ENCODE measurements at regions not wholly inside any gene's neighbourhood (a gene's known extent, or its start where the extent isn't known, plus 50 kb on each side); places are given as distances from the start of the nearest gene placed in this dataset.

GRCh38 chr12:93254911-93255310 is 122.8 kb upstream of the NUDT4 start:
- DNase-seq, result no peak

GRCh38 chr12:93256256-93256969 is 121.3 kb upstream of the NUDT4 start:
- no peak for DNase-seq

GRCh38 chr12:93261505-93262094 is 116.1 kb upstream of the NUDT4 start:
- DNase-seq, result no peak

GRCh38 chr12:93272997-93273396 is 104.7 kb upstream of the NUDT4 start:
- no peak for DNase-seq

GRCh38 chr12:93273834-93274564 is 103.7 kb upstream of the NUDT4 start:
- no peak for DNase-seq

- DNase-seq, result no peak
Observed at GRCh38 chr12:93274937-93275336, 102.8 kb upstream of the NUDT4 start.

- no peak for DNase-seq
Observed at GRCh38 chr12:93275589-93275988, 102.1 kb upstream of the NUDT4 start.

- no peak for DNase-seq
Observed at GRCh38 chr12:93279565-93280412, 97.9 kb upstream of the NUDT4 start.

GRCh38 chr12:93287149-93287548 is 90.6 kb upstream of the NUDT4 start:
- DNase-seq, result no peak

GRCh38 chr12:93288626-93289025 is 89.1 kb upstream of the NUDT4 start:
- no peak for DNase-seq

GRCh38 chr12:93290391-93290790 is 87.3 kb upstream of the NUDT4 start:
- no peak for DNase-seq

- DNase-seq, result no peak
Observed at GRCh38 chr12:93292213-93292612, 85.5 kb upstream of the NUDT4 start.

GRCh38 chr12:93292731-93293566 is 84.8 kb upstream of the NUDT4 start:
- DNase-seq, result no peak

- no peak for DNase-seq
Observed at GRCh38 chr12:93297032-93297431, 80.7 kb upstream of the NUDT4 start.

- DNase-seq, result no peak
Observed at GRCh38 chr12:93297536-93297935, 80.2 kb upstream of the NUDT4 start.

- no peak for DNase-seq
Observed at GRCh38 chr12:93299262-93299846, 78.4 kb upstream of the NUDT4 start.

GRCh38 chr12:93300611-93301021 is 77.1 kb upstream of the NUDT4 start:
- DNase-seq, result no peak

- no peak for DNase-seq
Observed at GRCh38 chr12:93302331-93303229, 75.1 kb upstream of the NUDT4 start.

- DNase-seq, result no peak
Observed at GRCh38 chr12:93306636-93307035, 71.1 kb upstream of the NUDT4 start.

GRCh38 chr12:93308281-93308680 is 69.4 kb upstream of the NUDT4 start:
- DNase-seq, result no peak

- DNase-seq, result no peak
Observed at GRCh38 chr12:93311827-93312226, 65.9 kb upstream of the NUDT4 start.
